IMR-90 (cell line): ENCODE measurements at regions not wholly inside any gene's neighbourhood (a gene's known extent, or its start where the extent isn't known, plus 50 kb on each side); places are given as distances from the start of the nearest gene placed in this dataset.

Experiments
- CTCF ChIP-seq: conservative IDR thresholded peaks from 2 replicates; pipeline ENCODE4 v1.5.1; 2012; ENCODE audit warnings: mild to moderate bottlenecking, low read depth, low read length, improper control_type of control experiment
- RAD21 ChIP-seq: IDR thresholded peaks from 2 replicates; pipeline ENCODE4 v1.6.1; 2012; ENCODE audit warnings: low read length, improper control_type of control experiment

- TF ChIP-seq RAD21, result no peak
- TF ChIP-seq CTCF, result no peak
Measured at GRCh38 chr6:74765486-74765885, 440.4 kb downstream of the COL12A1 start.
